ENCODE measurements at regions not wholly inside any gene's neighbourhood (a gene's known extent, or its start where the extent isn't known, plus 50 kb on each side); places are given as distances from the start of the nearest gene placed in this dataset.

DNA sequence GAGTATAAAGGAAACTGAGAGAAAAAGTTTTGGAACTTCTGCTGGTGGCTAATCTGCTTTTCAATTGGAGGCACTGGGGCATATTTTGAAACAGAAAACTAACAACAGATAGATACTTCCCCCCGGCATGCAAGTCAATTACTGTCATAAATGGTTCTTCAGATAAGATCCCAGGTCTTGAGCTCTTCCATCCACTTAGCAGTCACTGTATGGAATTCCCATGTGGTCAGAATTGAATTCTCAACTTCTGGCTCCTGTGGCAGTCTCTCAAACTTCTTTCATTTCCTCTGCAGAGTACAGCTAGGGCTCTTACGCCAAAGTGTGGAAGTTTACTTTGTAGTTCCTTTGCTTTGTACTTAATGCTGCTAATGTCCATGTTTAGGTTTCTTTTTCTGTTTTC lies 452.2 kb downstream of the IPO8 start:
- DNase-seq (ENCODE audit: low read depth): no peak
- no peak for TF ChIP-seq CTCF (IDR thresholded peaks at IDR 0.05; ENCODE audit: insufficient read depth, low read depth, low read length)
- H3K4me3 ChIP-seq (ENCODE audit: low read depth, low read length): no peak overlapping the region

- no peak overlapping the region for H3K4me3 ChIP-seq (ENCODE audit: low read depth, low read length)
- no peak for DNase-seq (ENCODE audit: low read depth)
- no peak for TF ChIP-seq CTCF (IDR thresholded peaks at IDR 0.05; ENCODE audit: insufficient read depth, low read depth, low read length)
Observed at GRCh38 chr12:30219047-30219446, 435.3 kb upstream of the TMTC1 start.

DNA sequence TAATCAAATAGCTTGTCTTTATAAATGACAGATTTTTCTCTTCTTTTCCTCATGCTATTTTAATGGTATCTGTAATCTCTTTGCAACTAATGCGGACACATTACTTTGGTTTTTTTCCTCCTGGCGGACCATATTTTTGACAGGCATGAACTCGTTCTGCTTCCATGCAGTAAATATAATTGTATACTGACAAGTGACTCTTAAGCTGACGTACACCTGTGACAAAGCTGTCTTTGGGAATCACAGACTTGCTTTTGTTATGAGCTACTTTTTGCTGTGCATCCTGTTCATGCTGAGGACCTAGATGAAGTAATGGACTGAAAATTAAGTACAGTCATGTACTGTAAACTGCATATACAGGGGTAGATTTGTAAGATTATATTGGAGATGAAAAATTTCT lies 434.3 kb upstream of the TMTC1 start:
- TF ChIP-seq CTCF (IDR thresholded peaks at IDR 0.05; ENCODE audit: insufficient read depth, low read depth, low read length): no peak
- H3K4me3 ChIP-seq (ENCODE audit: low read depth, low read length): no peak overlapping the region
- DNase-seq (ENCODE audit: low read depth): no peak

DNA sequence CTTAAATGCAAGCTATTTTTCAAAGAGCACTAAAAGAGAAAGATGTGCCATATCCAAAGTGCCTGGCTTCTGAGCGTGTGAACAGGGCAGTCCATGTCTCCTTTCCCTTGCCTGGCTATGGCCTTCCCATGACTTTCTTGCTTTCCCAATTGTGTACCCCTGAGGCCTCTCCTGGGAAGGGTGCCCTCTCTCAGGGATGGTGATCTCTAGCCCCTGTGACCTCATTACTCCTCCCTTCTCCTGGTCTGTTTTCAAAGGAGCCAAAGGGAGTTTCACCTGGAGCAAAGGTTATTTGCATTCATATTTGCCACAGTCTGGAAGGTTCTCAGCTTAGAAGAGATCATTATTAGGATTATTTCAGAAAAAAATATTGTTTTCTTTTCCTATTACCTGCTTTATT lies 429.4 kb upstream of the TMTC1 start:
- no peak for DNase-seq (ENCODE audit: low read depth)
- TF ChIP-seq CTCF (IDR thresholded peaks at IDR 0.05; ENCODE audit: insufficient read depth, low read depth, low read length): no peak
- no peak overlapping the region for H3K4me3 ChIP-seq (ENCODE audit: low read depth, low read length)

- no peak for DNase-seq (ENCODE audit: low read depth)
- H3K4me3 ChIP-seq (ENCODE audit: low read depth, low read length): no peak overlapping the region
- TF ChIP-seq CTCF (IDR thresholded peaks at IDR 0.05; ENCODE audit: insufficient read depth, low read depth, low read length): no peak
Observed at GRCh38 chr12:30211743-30212142, 428.0 kb upstream of the TMTC1 start.

DNA sequence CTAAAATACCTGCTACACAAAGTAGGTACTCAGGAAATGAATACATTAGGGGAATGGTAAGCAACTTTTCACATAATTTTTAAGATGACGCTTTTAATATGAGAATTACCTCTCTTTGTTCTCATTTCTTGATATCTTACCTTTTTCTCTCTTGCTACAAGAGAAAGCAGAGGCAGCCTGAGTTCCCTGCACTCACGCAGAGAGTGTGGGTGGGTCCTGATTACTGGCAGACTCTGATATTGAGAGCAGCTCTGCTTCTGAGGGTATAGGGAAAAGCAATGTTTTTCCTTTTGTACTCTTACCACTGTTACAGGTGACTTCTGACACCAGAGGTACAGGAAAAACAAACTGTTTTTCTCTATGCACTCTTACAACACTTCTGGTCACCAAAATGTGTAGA lies 420.2 kb upstream of the TMTC1 start:
- no peak overlapping the region for H3K4me3 ChIP-seq (ENCODE audit: low read depth, low read length)
- DNase-seq (ENCODE audit: low read depth): no peak
- no peak for TF ChIP-seq CTCF (IDR thresholded peaks at IDR 0.05; ENCODE audit: insufficient read depth, low read depth, low read length)

DNA sequence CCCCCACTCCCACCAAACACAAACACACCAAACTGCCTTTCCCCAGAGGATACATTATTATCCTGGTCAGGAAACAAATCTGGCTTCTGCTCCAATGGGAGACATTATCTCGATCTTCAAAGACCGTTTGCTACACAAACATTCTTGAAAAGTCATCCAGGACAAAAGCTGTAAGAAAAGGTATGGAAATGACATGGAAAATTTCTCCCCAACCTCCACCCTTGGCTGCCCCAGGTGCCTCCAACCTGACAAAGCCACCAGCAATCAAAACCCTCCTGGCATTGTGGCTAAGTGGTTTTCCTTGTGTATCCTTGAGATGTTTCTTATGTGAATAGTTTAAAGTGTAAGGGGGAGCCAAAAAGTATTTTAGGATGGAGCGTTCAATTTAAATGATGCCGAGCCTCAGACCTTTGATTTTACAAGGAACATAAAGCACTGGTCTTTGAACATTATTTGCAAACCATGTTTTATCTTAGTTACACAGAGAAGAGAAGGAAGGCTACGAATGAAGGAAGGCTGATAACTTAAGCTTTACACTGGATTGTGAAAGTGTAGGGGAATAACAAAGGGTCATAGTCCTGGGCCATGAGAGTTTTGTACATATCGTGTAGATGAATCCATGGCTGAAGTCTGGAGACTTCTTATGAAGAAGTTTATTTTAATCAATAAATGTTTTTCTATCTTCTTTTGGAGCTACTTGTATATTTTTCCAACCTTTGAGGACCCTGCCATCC lies 418.9 kb upstream of the TMTC1 start:
- TF ChIP-seq CTCF (IDR thresholded peaks at IDR 0.05; ENCODE audit: insufficient read depth, low read depth, low read length): no peak
- DNase-seq (ENCODE audit: low read depth): no peak
- H3K4me3 ChIP-seq (ENCODE audit: low read depth, low read length): no peak overlapping the region
